ENCODE measurements at regions not wholly inside any gene's neighbourhood (a gene's known extent, or its start where the extent isn't known, plus 50 kb on each side); places are given as distances from the start of the nearest gene placed in this dataset.

DNA sequence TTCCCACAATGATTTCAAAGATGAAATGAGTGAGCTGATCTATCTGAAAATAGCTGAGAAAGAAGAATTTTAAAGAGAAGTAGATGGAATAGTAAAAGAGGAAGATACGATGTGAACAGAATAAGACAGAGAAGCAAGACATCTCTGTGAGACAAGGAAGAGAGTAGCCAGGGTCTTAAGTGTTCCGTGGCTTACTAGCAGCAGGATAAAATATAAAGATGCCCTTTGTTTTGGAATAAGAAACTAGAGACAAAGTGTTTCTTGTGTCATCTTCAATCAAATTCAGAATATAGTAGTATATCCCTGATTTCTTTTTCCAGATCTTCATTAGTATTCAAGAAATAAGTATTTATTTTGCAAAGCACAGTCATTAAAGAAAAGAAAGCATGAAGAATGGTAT is 281.0 kb upstream of the NECTIN3 start:
- no peaks in the 10 kb centered on the region for H3K27me3 ChIP-seq (ENCODE audit: control insufficient read depth, insufficient read depth, low read length)
- H3K4me3 ChIP-seq (ENCODE audit: low read depth, low read length) = no peak overlapping the region
- CTCF ChIA-PET = no interaction called here
- TF ChIP-seq, protein P1, sequence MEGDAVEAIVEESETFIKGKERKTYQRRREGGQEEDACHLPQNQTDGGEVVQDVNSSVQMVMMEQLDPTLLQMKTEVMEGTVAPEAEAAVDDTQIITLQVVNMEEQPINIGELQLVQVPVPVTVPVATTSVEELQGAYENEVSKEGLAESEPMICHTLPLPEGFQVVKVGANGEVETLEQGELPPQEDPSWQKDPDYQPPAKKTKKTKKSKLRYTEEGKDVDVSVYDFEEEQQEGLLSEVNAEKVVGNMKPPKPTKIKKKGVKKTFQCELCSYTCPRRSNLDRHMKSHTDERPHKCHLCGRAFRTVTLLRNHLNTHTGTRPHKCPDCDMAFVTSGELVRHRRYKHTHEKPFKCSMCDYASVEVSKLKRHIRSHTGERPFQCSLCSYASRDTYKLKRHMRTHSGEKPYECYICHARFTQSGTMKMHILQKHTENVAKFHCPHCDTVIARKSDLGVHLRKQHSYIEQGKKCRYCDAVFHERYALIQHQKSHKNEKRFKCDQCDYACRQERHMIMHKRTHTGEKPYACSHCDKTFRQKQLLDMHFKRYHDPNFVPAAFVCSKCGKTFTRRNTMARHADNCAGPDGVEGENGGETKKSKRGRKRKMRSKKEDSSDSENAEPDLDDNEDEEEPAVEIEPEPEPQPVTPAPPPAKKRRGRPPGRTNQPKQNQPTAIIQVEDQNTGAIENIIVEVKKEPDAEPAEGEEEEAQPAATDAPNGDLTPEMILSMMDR (IDR thresholded peaks at IDR 0.05; ENCODE audit: low read depth, low read length) = no peak
- no peaks in the 10 kb centered on the region for H3K9me3 ChIP-seq (ENCODE audit: control insufficient read depth, insufficient read depth, low read length)
- POLR2A ChIA-PET = no interaction called here
- no peak overlapping the region for H3K27ac ChIP-seq (ENCODE audit: low read depth, low read length)
- DNase-seq (ENCODE audit: low read depth, low spot score) = no peak

DNA sequence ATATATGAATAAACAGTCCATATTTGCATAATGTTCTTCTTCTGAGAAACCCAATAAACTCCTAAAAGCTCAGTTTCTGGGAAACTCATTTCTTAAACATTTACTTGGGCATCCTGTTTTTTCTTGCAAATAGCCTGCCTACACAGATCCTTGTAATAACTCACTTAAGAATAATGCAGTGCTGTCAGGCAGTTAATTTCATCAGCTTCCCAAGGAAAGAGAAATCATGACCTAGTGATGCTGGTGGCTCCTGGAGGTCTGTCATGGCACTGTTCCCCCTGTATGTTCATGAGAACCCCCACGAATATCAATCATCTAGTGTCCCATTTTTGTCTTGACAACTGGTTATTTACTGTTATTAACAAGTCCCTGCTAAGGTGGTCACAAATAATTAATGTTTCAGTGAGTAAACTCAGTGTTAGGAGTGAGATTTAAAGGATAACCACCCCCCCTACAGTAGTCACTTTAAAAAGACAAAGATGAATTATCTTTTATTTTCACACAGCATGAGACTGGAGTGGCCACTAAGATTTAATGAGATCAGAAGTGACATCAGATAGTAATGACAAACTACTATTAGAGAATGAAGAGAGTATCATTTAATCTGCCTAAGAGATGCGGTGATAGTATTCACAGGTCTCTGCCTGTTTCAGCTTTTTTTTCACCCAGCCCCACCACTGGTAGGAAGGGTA is 279.5 kb upstream of the NECTIN3 start:
- Histone ChIP-seq H3K4me3 (ENCODE audit: low read depth, low read length) (no peak overlapping the region), H3K27ac (ENCODE audit: low read depth, low read length) (no peak overlapping the region), H3K27me3 (ENCODE audit: control insufficient read depth, insufficient read depth, low read length) (no peaks in the 10 kb centered on the region), H3K9me3 (ENCODE audit: control insufficient read depth, insufficient read depth, low read length) (no peaks in the 10 kb centered on the region)
- no peak for DNase-seq (ENCODE audit: low read depth, low spot score)
- TF ChIP-seq, protein P1 (IDR thresholded peaks at IDR 0.05; ENCODE audit: low read depth, low read length) = no peak
- CTCF ChIA-PET = no interaction called here
- POLR2A ChIA-PET = no interaction called here

DNA sequence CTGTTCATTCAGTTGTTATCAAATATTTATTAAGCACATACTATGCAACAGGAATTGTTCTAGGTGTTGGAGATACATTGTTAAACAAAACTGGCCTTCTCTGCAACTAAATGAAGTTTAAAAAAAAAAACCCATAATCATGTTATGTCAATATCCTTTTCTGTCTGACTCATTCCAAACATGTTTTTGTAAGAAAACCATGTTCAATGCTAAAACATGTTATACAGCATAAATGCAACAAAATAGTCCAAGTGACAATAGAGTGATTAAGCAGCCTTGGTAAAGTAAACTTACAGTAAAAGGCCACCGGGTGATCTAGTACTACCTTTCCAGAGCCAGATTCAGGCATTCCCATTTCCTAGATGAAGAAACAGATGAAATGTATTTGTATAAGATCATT is 278.0 kb upstream of the NECTIN3 start:
- TF ChIP-seq, protein P1 (IDR thresholded peaks at IDR 0.05; ENCODE audit: low read depth, low read length) = no peak
- H3K27ac ChIP-seq (ENCODE audit: low read depth, low read length) = no peak overlapping the region
- H3K4me3 ChIP-seq (ENCODE audit: low read depth, low read length) = no peak overlapping the region
- CTCF ChIA-PET = no interaction called here
- H3K9me3 ChIP-seq (ENCODE audit: control insufficient read depth, insufficient read depth, low read length) = no peaks in the 10 kb centered on the region
- no peaks in the 10 kb centered on the region for H3K27me3 ChIP-seq (ENCODE audit: control insufficient read depth, insufficient read depth, low read length)
- POLR2A ChIA-PET = interaction anchor here (0.6 kb wide), 1 partner anchor 22 kb away, joined by 4 read pairs; no protein-coding TSS in a partner anchor
- no peak for DNase-seq (ENCODE audit: low read depth, low spot score)

DNA sequence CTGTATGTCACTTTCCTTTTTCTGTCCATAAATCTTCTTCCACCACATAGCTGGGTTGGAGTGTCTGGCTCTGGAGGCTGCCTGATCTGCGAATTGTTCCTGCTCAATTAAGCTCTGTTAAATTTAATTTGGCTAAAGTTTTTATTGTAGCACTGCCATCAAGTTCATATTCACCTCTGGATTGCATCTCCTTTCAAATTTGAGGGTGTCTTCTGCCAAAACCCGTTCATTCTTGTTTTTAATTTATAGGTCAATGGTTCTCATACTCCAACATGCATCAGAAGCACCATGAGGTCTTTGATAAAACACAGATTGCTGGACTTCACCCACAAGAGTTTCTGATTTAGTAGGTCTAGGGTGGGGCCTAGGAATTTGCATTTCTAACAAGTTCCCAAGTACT is 276.5 kb upstream of the NECTIN3 start:
- no peak for DNase-seq (ENCODE audit: low read depth, low spot score)
- Histone ChIP-seq H3K4me3 (ENCODE audit: low read depth, low read length) (no peak overlapping the region), H3K9me3 (ENCODE audit: control insufficient read depth, insufficient read depth, low read length) (no peaks in the 10 kb centered on the region), H3K27ac (ENCODE audit: low read depth, low read length) (no peak overlapping the region), H3K27me3 (ENCODE audit: control insufficient read depth, insufficient read depth, low read length) (no peaks in the 10 kb centered on the region)
- ChIA-PET CTCF (no interaction called here), POLR2A (no interaction called here)
- TF ChIP-seq, protein P1 (IDR thresholded peaks at IDR 0.05; ENCODE audit: low read depth, low read length) = no peak

DNA sequence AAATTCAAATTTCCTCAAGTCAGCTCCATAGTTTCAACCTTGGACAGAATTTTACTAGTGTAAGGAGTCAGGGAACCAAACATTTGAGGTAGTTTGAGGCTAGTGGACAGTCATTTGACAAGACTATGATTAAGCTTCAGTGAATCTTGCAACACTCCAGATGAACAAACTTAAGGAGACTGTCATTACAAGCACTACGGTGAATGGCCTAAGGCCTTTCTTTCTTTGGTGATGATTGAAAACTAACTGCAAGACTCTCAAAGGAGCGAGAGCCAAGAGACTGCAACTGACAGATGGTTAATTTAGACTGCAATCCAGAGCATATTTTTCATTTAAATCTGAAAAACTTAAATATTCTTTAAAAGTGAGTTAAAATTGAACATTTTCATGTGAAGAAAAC is 272.3 kb upstream of the NECTIN3 start:
- H3K4me3 ChIP-seq (ENCODE audit: low read depth, low read length) = no peak overlapping the region
- no peaks in the 10 kb centered on the region for H3K9me3 ChIP-seq (ENCODE audit: control insufficient read depth, insufficient read depth, low read length)
- DNase-seq (ENCODE audit: low read depth, low spot score) = no peak
- ChIA-PET POLR2A (no interaction called here), CTCF (no interaction called here)
- H3K27ac ChIP-seq (ENCODE audit: low read depth, low read length) = no peak overlapping the region
- TF ChIP-seq, protein P1 (IDR thresholded peaks at IDR 0.05; ENCODE audit: low read depth, low read length) = no peak
- H3K27me3 ChIP-seq (ENCODE audit: control insufficient read depth, insufficient read depth, low read length) = no peaks in the 10 kb centered on the region

Data from AG04450 (cell line).